ENCODE measurements at regions not wholly inside any gene's neighbourhood (a gene's known extent, or its start where the extent isn't known, plus 50 kb on each side); places are given as distances from the start of the nearest gene placed in this dataset.

- Histone ChIP-seq H3K4me1 (no peaks in the 10 kb centered on the region), H3K27ac (no peak overlapping the region), H3K9me3 (no peaks in the 10 kb centered on the region), H3K36me3 (no peaks in the 10 kb centered on the region), H3K4me3 (no peak overlapping the region), H3K27me3 (no peaks in the 10 kb centered on the region)
- in situ Hi-C loops (cut with MboI; ENCODE audit: low pct_ligation_motif_present in 1 of 4, low pct_unique_long_range_greater_than_20kb in 1 of 4, low sequenced_read_pairs in 3 of 4): no loop called here
- WGBS, 2 donors (ENCODE audit: low coverage in 1 of 2): 87 to 92% methylated on average over 3 to 5 of the region's 5 CpGs
- intact Hi-C loops (cut with DNase I; ENCODE audit: low total_unique reads): no loop called here
- TF ChIP-seq POLR2A (IDR thresholded peaks at IDR 0.05) (no peak), EP300 (IDR thresholded peaks at IDR 0.05; ENCODE audit: low read depth) (no peak), CTCF (IDR thresholded peaks at IDR 0.05) (no peak), POLR2AphosphoS5 (IDR thresholded peaks at IDR 0.05) (no peak)
- no peak for DNase-seq
These were observed 441.1 kb upstream of the SEMA3D start for GRCh38 chr7:85627791-85628586.

- no peak for TF ChIP-seq CTCF (IDR thresholded peaks at IDR 0.05)
- TF ChIP-seq POLR2A (IDR thresholded peaks at IDR 0.05): no peak
- no peak for TF ChIP-seq EP300 (IDR thresholded peaks at IDR 0.05; ENCODE audit: low read depth)
- no peak for TF ChIP-seq POLR2AphosphoS5 (IDR thresholded peaks at IDR 0.05)
- WGBS, 2 donors (ENCODE audit: low coverage in 1 of 2): 56 to 64% methylated on average over 1 of the region's 1 CpG
- in situ Hi-C loops (cut with MboI; ENCODE audit: low pct_ligation_motif_present in 1 of 4, low pct_unique_long_range_greater_than_20kb in 1 of 4, low sequenced_read_pairs in 3 of 4): no loop called here
These were observed 435.2 kb upstream of the SEMA3D start for GRCh38 chr7:85622059-85622458.

GRCh38 chr7:85620936-85621685 is 434.3 kb upstream of the SEMA3D start:
- Histone ChIP-seq H3K9me3 (no peaks in the 10 kb centered on the region), H3K4me1 (no peaks in the 10 kb centered on the region), H3K27ac (no peak overlapping the region), H3K27me3 (no peaks in the 10 kb centered on the region), H3K4me3 (no peak overlapping the region), H3K36me3 (no peaks in the 10 kb centered on the region)
- intact Hi-C loops (cut with DNase I; ENCODE audit: low total_unique reads) (no loop called here), in situ Hi-C loops (cut with MboI; ENCODE audit: low pct_ligation_motif_present in 1 of 4, low pct_unique_long_range_greater_than_20kb in 1 of 4, low sequenced_read_pairs in 3 of 4) (no loop called here)
- no peak for DNase-seq
- WGBS, 2 donors (ENCODE audit: low coverage in 1 of 2): 43 to 47% methylated on average over 3 of the region's 3 CpGs
- TF ChIP-seq EP300 (IDR thresholded peaks at IDR 0.05; ENCODE audit: low read depth) (no peak), CTCF (IDR thresholded peaks at IDR 0.05) (no peak), POLR2AphosphoS5 (IDR thresholded peaks at IDR 0.05) (no peak), POLR2A (IDR thresholded peaks at IDR 0.05) (no peak)

More at GRCh38 chr7:85622059-85622458, 435.2 kb upstream of the SEMA3D start:
- Histone ChIP-seq H3K27ac (no peak overlapping the region), H3K9me3 (no peaks in the 10 kb centered on the region), H3K27me3 (no peaks in the 10 kb centered on the region), H3K4me3 (no peak overlapping the region), H3K4me1 (no peaks in the 10 kb centered on the region), H3K36me3 (no peaks in the 10 kb centered on the region)
- intact Hi-C loops (cut with DNase I; ENCODE audit: low total_unique reads): no loop called here
- no peak for DNase-seq

GRCh38 chr7:85619236-85619635 is 432.4 kb upstream of the SEMA3D start:
- TF ChIP-seq POLR2A (IDR thresholded peaks at IDR 0.05) (no peak), EP300 (IDR thresholded peaks at IDR 0.05; ENCODE audit: low read depth) (no peak), POLR2AphosphoS5 (IDR thresholded peaks at IDR 0.05) (no peak), CTCF (IDR thresholded peaks at IDR 0.05) (no peak)
- H3K9me3 ChIP-seq: no peaks in the 10 kb centered on the region
- DNase-seq: no peak
- in situ Hi-C loops (cut with MboI; ENCODE audit: low pct_ligation_motif_present in 1 of 4, low pct_unique_long_range_greater_than_20kb in 1 of 4, low sequenced_read_pairs in 3 of 4) (no loop called here), intact Hi-C loops (cut with DNase I; ENCODE audit: low total_unique reads) (no loop called here)
- no peaks in the 10 kb centered on the region for H3K4me1 ChIP-seq
- WGBS, 2 donors (ENCODE audit: low coverage in 1 of 2): 82 to 100% methylated on average over 1 of the region's 1 CpG
- no peaks in the 10 kb centered on the region for H3K36me3 ChIP-seq
- H3K4me3 ChIP-seq: no peak overlapping the region
- H3K27ac ChIP-seq: no peak overlapping the region
- H3K27me3 ChIP-seq: no peaks in the 10 kb centered on the region
